IMR-90 (cell line): ENCODE measurements at regions not wholly inside any gene's neighbourhood (a gene's known extent, or its start where the extent isn't known, plus 50 kb on each side); places are given as distances from the start of the nearest gene placed in this dataset.

ENCODE experiments used
- ATAC-seq: fragments of 200-7000 bp; cut with Tn5 transposase; 2 replicates; pipeline ENCODE4 v1.9.1; 2020; ENCODE audit warnings: low read depth, mild to moderate bottlenecking, moderate library complexity
- BruUV-seq: library from RNA; stranded (reverse); fragments of 400-500 nt; replicated peaks from 2 replicates; lab custom pipeline; 2021; lab: Mats Ljungman, UMichigan
- CTCF ChIA-PET: fragments of 300-600 bp; formaldehyde crosslinking; extraction: SDS; loops from one replicate; lab custom pipeline; 2021; ENCODE audit warnings: antibody characterized with exemption; lab: Yijun Ruan, JAX
- POLR2A ChIA-PET: fragments of 300-600 bp; sonication (Branson Sonifier 250); formaldehyde crosslinking; loops from one replicate; lab custom pipeline; 2022; ENCODE audit warnings: antibody characterized with exemption; ENCODE audit not compliant: unreplicated experiment; lab: Charles Lee
- DNase-seq: peaks from one replicate; pipeline ENCODE4 v3.0.0; 2013
- H2AFZ ChIP-seq: replicated peaks from 2 replicates; pipeline ENCODE3; 2013; ENCODE audit warnings: low read length, mild to moderate bottlenecking; ENCODE audit not compliant: poor library complexity
- H2AK5ac ChIP-seq: 2 replicates; pipeline ENCODE4 v1.6.1; 2013; ENCODE audit warnings: low read depth, low read length, inconsistent platforms
- H2AK9ac ChIP-seq: replicated peaks from 2 replicates; pipeline ENCODE3; 2013; ENCODE audit warnings: mild to moderate bottlenecking, low read depth, low read length, moderate library complexity; ENCODE audit not compliant: poor library complexity
- H2BK120ac ChIP-seq: 2 replicates; pipeline ENCODE4 v1.6.1; 2013; ENCODE audit warnings: low read depth, low read length, inconsistent platforms
- H2BK15ac ChIP-seq: 3 replicates; pipeline ENCODE4 v1.6.1; 2013; ENCODE audit warnings: low read depth, low read length, inconsistent platforms
- H2BK20ac ChIP-seq: 2 replicates; pipeline ENCODE4 v1.6.1; 2013; ENCODE audit warnings: low read depth, mild to moderate bottlenecking, inconsistent platforms, low read length, moderate library complexity
- H2BK5ac ChIP-seq: 2 replicates; pipeline ENCODE4 v1.6.1; 2013; ENCODE audit warnings: mild to moderate bottlenecking, low read depth, low read length, inconsistent platforms; ENCODE audit not compliant: poor library complexity, severe bottlenecking
- H3K14ac ChIP-seq: replicated peaks from 2 replicates; pipeline ENCODE4 v1.6.1; 2013; ENCODE audit warnings: low read depth, low read length, inconsistent platforms
- H3K18ac ChIP-seq: 2 replicates; pipeline ENCODE4 v1.6.1; 2013; ENCODE audit warnings: low read depth, low read length, control low read depth
- H3K23ac ChIP-seq: 2 replicates; pipeline ENCODE4 v1.6.1; 2013; ENCODE audit warnings: low read depth, low read length, inconsistent platforms
- H3K27ac ChIP-seq: 2 replicates; pipeline ENCODE4 v1.5.1; 2013; ENCODE audit warnings: mild to moderate bottlenecking, control low read depth, low read length; ENCODE audit not compliant: insufficient read depth
- H3K27me3 ChIP-seq: 2 replicates; pipeline ENCODE4 v1.6.1; 2013; ENCODE audit warnings: low read length; ENCODE audit not compliant: control insufficient read depth, insufficient read depth
- H3K36me3 ChIP-seq: 2 replicates; pipeline ENCODE4 v1.6.1; 2013; ENCODE audit warnings: low read length, mixed read lengths; ENCODE audit not compliant: control insufficient read depth, insufficient read depth
- H3K4ac ChIP-seq: 2 replicates; pipeline ENCODE4 v1.6.1; 2013; ENCODE audit warnings: low read depth, low read length, inconsistent platforms
- H3K4me1 ChIP-seq: 2 replicates; pipeline ENCODE4 v1.6.1; 2013; ENCODE audit warnings: low read length, mixed read lengths; ENCODE audit not compliant: control insufficient read depth, insufficient read depth
- H3K4me2 ChIP-seq: 2 replicates; pipeline ENCODE4 v1.6.1; 2013; ENCODE audit warnings: low read depth, mild to moderate bottlenecking, control low read depth, low read length, moderate library complexity
- H3K4me3 ChIP-seq: 2 replicates; pipeline ENCODE4 v1.5.1; 2013; ENCODE audit warnings: low read depth, mild to moderate bottlenecking, control low read depth, low read length, moderate library complexity; ENCODE audit not compliant: insufficient read depth
- H3K56ac ChIP-seq: 2 replicates; pipeline ENCODE4 v1.6.1; 2013; ENCODE audit warnings: low read length, inconsistent platforms; ENCODE audit not compliant: insufficient read depth; ENCODE audit errors: extremely low read depth
- H3K79me1 ChIP-seq, 2 experiments: 2 replicates each; pipeline ENCODE4 v1.6.1; 2013; ENCODE audit warnings: low read length in 2 of 2, inconsistent platforms in 1 of 2, low read depth in 1 of 2
- H3K9ac ChIP-seq: 2 replicates; pipeline ENCODE4 v1.6.1; 2013; ENCODE audit warnings: low read depth, low read length, control low read depth
- H3K9me1 ChIP-seq: 2 replicates; pipeline ENCODE4 v1.6.1; 2013; ENCODE audit warnings: low read length, inconsistent platforms; ENCODE audit not compliant: insufficient read depth
- H3K9me3 ChIP-seq: 2 replicates; pipeline ENCODE4 v1.6.1; 2013; ENCODE audit warnings: low read length; ENCODE audit not compliant: control insufficient read depth, insufficient read depth
- H4K20me1 ChIP-seq: 2 replicates; pipeline ENCODE4 v1.6.1; 2013; ENCODE audit warnings: low read length, inconsistent platforms; ENCODE audit not compliant: insufficient read depth
- H4K5ac ChIP-seq: 2 replicates; pipeline ENCODE4 v1.6.1; 2013; ENCODE audit warnings: mild to moderate bottlenecking, low read depth, low read length, control low read depth
- H4K8ac ChIP-seq, 2 experiments: 2 replicates each; pipeline ENCODE4 v1.6.1; 2013; ENCODE audit warnings: low read depth in 2 of 2, low read length in 2 of 2, control low read depth in 1 of 2, inconsistent platforms in 1 of 2
- H4K91ac ChIP-seq: 2 replicates; pipeline ENCODE4 v1.6.1; 2013; ENCODE audit warnings: low read depth, low read length, inconsistent platforms; ENCODE audit not compliant: insufficient read depth
- CEBPB ChIP-seq: IDR thresholded peaks from 2 replicates; pipeline ENCODE4 v1.6.1; 2012; ENCODE audit warnings: low read depth, low read length, improper control_type of control experiment
- CHD1 ChIP-seq: IDR thresholded peaks from 2 replicates; pipeline ENCODE4 v1.6.1; 2012; ENCODE audit warnings: low read depth, low read length, improper control_type of control experiment
- MAFK ChIP-seq: IDR thresholded peaks from 2 replicates; pipeline ENCODE4 v1.6.1; 2012; ENCODE audit warnings: low read depth, low read length, improper control_type of control experiment
- MAZ ChIP-seq: IDR thresholded peaks from 2 replicates; pipeline ENCODE4 v1.6.1; 2012; ENCODE audit warnings: low read depth, mild to moderate bottlenecking, low read length, improper control_type of control experiment, moderate library complexity, borderline replicate concordance
- MXI1 ChIP-seq: IDR thresholded peaks from 2 replicates; pipeline ENCODE4 v1.6.1; 2012; ENCODE audit warnings: low read depth, mild to moderate bottlenecking, low read length, moderate library complexity, borderline replicate concordance
- NFE2L2 ChIP-seq: fragments of 150-350 bp; IDR thresholded peaks from 2 replicates; pipeline ENCODE4 v1.6.1; 2016; ENCODE audit warnings: low read depth, mild to moderate bottlenecking, low read length
- RAD21 ChIP-seq: IDR thresholded peaks from 2 replicates; pipeline ENCODE4 v1.6.1; 2012; ENCODE audit warnings: low read length, improper control_type of control experiment
- SMC3 ChIP-seq: fragments of 150-350 bp; IDR thresholded peaks from 2 replicates; pipeline ENCODE4 v1.6.1; 2016; ENCODE audit warnings: low read depth, mild to moderate bottlenecking, antibody characterized with exemption, low read length, moderate library complexity
- WGBS, 2 experiments: methylation state at CpG; one replicate each; pipeline versions ENCODE4 v1.1.5 to v1.1.7; 2013; ENCODE audit warnings: missing lambda C conversion rate in 2 of 2; ENCODE audit not compliant: insufficient read length in 1 of 2; ENCODE audit errors: extremely low coverage in 2 of 2; 5-methylcytosine and 5-hydroxymethylcytosine counted together
- dilution Hi-C: fragments of 300-500 bp; cut with HindIII; formaldehyde crosslinking; loops from one replicate; pipeline ENCODE4 v1.14.3; 2018; ENCODE audit warnings: low sequenced_read_pairs; ENCODE audit not compliant: unreplicated experiment
- in situ Hi-C: fragments of 300-500 bp; cut with MboI; formaldehyde crosslinking; loops from 3 replicates; pipeline ENCODE4 v1.14.3; 2019; ENCODE audit warnings: low sequenced_read_pairs, inconsistent platforms, mixed read lengths
- intact Hi-C: fragments of 100-400 bp; cut with micrococcal nuclease; formaldehyde crosslinking; loops from 2 replicates; pipeline ENCODE4 v1.10.0; 2022
- TF ChIP-seq, protein P1 (sequence below): conservative IDR thresholded peaks from 2 replicates; pipeline ENCODE4 v1.5.1; 2012; ENCODE audit warnings: mild to moderate bottlenecking, low read depth, low read length, improper control_type of control experiment
- TF ChIP-seq, protein P2 (sequence below): fragments of 150-350 bp; IDR thresholded peaks from 2 replicates; pipeline ENCODE4 v1.6.1; 2016; ENCODE audit warnings: low read depth, mild to moderate bottlenecking, low read length, moderate library complexity, borderline replicate concordance

DNA sequence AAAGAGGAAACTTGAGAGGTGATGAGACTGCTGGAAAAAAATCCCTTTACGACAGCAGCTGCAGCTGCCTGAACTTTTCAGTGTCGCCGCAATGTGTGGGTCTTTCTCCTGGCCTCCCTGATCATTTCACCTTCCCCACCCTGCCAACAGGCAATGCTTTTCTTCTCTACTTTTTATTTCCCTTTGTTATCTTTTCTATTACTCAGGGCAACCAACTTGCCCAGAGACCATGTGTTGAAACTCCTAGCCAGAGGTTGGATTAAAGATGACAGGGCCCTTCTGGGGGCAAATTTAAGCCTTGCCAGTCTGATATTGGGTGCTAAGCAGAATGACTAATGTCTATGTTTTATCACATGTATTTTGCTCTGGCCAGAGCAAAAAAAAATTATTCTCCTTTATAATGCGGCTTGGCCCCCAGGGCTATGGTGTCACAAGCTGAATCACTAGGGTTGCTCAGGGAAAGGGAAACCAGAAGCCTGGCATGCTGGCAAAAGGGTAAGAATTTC, 51.5 kb upstream of the CFAP20DC start:
- Histone ChIP-seq H2BK15ac (no peak overlapping the region), H3K4me2 (no peak overlapping the region), H3K23ac (no peak overlapping the region), H3K9ac (no peak overlapping the region), H3K36me3 (no peaks in the 10 kb centered on the region), H3K18ac (no peak overlapping the region), H3K4ac (no peak overlapping the region), H2AFZ (no peak overlapping the region), H3K56ac (no peak overlapping the region), H3K27ac (no peak overlapping the region), H3K9me1 (no peaks in the 10 kb centered on the region), H2AK9ac (no peak overlapping the region), H3K9me3 (no peaks in the 10 kb centered on the region), H4K91ac (no peak overlapping the region), H4K8ac (no peak overlapping the region), H3K4me1 (no peaks in the 10 kb centered on the region), H3K4me3 (no peak overlapping the region), H3K79me1 (no peaks in the 10 kb centered on the region), H4K20me1 (no peaks in the 10 kb centered on the region), H2AK5ac (no peak overlapping the region), H2BK120ac (no peak overlapping the region), H4K5ac (no peak overlapping the region), H3K27me3 (no peaks in the 10 kb centered on the region), H2BK5ac (no peak overlapping the region), H2BK20ac (no peak overlapping the region), H3K14ac (no peak overlapping the region)
- TF ChIP-seq MAFK (no peak), CHD1 (no peak), MXI1 (no peak), RAD21 (no peak), MAZ (no peak), NFE2L2 (no peak), CEBPB (no peak), SMC3 (no peak)
- TF ChIP-seq, protein P1, sequence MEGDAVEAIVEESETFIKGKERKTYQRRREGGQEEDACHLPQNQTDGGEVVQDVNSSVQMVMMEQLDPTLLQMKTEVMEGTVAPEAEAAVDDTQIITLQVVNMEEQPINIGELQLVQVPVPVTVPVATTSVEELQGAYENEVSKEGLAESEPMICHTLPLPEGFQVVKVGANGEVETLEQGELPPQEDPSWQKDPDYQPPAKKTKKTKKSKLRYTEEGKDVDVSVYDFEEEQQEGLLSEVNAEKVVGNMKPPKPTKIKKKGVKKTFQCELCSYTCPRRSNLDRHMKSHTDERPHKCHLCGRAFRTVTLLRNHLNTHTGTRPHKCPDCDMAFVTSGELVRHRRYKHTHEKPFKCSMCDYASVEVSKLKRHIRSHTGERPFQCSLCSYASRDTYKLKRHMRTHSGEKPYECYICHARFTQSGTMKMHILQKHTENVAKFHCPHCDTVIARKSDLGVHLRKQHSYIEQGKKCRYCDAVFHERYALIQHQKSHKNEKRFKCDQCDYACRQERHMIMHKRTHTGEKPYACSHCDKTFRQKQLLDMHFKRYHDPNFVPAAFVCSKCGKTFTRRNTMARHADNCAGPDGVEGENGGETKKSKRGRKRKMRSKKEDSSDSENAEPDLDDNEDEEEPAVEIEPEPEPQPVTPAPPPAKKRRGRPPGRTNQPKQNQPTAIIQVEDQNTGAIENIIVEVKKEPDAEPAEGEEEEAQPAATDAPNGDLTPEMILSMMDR: no peak
- TF ChIP-seq, protein P2, sequence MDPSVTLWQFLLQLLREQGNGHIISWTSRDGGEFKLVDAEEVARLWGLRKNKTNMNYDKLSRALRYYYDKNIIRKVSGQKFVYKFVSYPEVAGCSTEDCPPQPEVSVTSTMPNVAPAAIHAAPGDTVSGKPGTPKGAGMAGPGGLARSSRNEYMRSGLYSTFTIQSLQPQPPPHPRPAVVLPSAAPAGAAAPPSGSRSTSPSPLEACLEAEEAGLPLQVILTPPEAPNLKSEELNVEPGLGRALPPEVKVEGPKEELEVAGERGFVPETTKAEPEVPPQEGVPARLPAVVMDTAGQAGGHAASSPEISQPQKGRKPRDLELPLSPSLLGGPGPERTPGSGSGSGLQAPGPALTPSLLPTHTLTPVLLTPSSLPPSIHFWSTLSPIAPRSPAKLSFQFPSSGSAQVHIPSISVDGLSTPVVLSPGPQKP: no peak
- intact Hi-C loops (no loop called here), dilution Hi-C loops (no loop called here), in situ Hi-C loops (no loop called here)
- no CpG with 5 or more reads among the region's 4 CpGs for WGBS, 2 experiments
- ChIA-PET CTCF (no interaction called here), POLR2A (no interaction called here)
- DNase-seq: no peak
- BruUV-seq: no TSS peak
- ATAC-seq: no peak; the same call in 1 of the 2 replicates
